ENCODE measurements at regions not wholly inside any gene's neighbourhood (a gene's known extent, or its start where the extent isn't known, plus 50 kb on each side); places are given as distances from the start of the nearest gene placed in this dataset.
"Not testable (repeated sequence)": the region's sequence is repeated elsewhere in the genome, so short reads cannot be mapped to it uniquely, and the experiment has no call there.

- H3K4me3 ChIP-seq (ENCODE audit: low read length) = no peak overlapping the region
- TF ChIP-seq CTCF (conservative IDR thresholded peaks at IDR 0.05; ENCODE audit: low read depth, low read length) = no peak
- DNase-seq (ENCODE audit: low read depth) = no peak
Measured at GRCh38 chr11:33533386-33534052, 167.1 kb downstream of the C11orf91 start.

GRCh38 chr11:33532720-33533385 is 167.8 kb downstream of the C11orf91 start:
- no peak overlapping the region for H3K4me3 ChIP-seq (ENCODE audit: low read length)
- DNase-seq (ENCODE audit: low read depth) = no peak
- no peak for TF ChIP-seq CTCF (conservative IDR thresholded peaks at IDR 0.05; ENCODE audit: low read depth, low read length)

GRCh38 chr11:33532257-33532656 is 168.4 kb downstream of the C11orf91 start:
- no peak for TF ChIP-seq CTCF (conservative IDR thresholded peaks at IDR 0.05; ENCODE audit: low read depth, low read length)

GRCh38 chr11:33531743-33532181 is 168.9 kb downstream of the C11orf91 start:
- TF ChIP-seq CTCF (conservative IDR thresholded peaks at IDR 0.05; ENCODE audit: low read depth, low read length) = no peak
- H3K4me3 ChIP-seq (ENCODE audit: low read length) = no peak overlapping the region
- DNase-seq (ENCODE audit: low read depth) = no peak

More at GRCh38 chr11:33532257-33532656, 168.4 kb downstream of the C11orf91 start:
- no peak overlapping the region for H3K4me3 ChIP-seq (ENCODE audit: low read length)
- no peak for DNase-seq (ENCODE audit: low read depth)

- no peak overlapping the region for H3K4me3 ChIP-seq (ENCODE audit: low read length)
- TF ChIP-seq CTCF (conservative IDR thresholded peaks at IDR 0.05; ENCODE audit: low read depth, low read length) = no peak
- DNase-seq (ENCODE audit: low read depth) = no peak
Measured at GRCh38 chr11:33530815-33531214, 169.8 kb downstream of the C11orf91 start.

- H3K4me3 ChIP-seq (ENCODE audit: low read length) = no peak overlapping the region
- no peak for TF ChIP-seq CTCF (conservative IDR thresholded peaks at IDR 0.05; ENCODE audit: low read depth, low read length)
- DNase-seq (ENCODE audit: low read depth) = no peak
Measured at GRCh38 chr11:33529461-33529860, 171.2 kb downstream of the C11orf91 start.

GRCh38 chr11:33527738-33528137 is 172.9 kb downstream of the C11orf91 start:
- H3K4me3 ChIP-seq (ENCODE audit: low read length); DNase-seq (ENCODE audit: low read depth): not testable (repeated sequence)

Measured in retinal pigment epithelial cell (primary cell).